GM10248 (cell line): ENCODE measurements at regions not wholly inside any gene's neighbourhood (a gene's known extent, or its start where the extent isn't known, plus 50 kb on each side); places are given as distances from the start of the nearest gene placed in this dataset.

Experiments
- CTCF ChIA-PET: fragments of 300-600 bp; sonication (Branson Sonifier 250); formaldehyde crosslinking; extraction: SDS; loops from one replicate; lab custom pipeline; 2021; ENCODE audit warnings: antibody characterized with exemption; lab: Yijun Ruan, JAX
- POLR2A ChIA-PET: fragments of 350-650 bp; sonication (Branson Sonifier 250); formaldehyde crosslinking; extraction: SDS; loops from one replicate; lab custom pipeline; 2020; ENCODE audit warnings: antibody characterized with exemption; lab: Yijun Ruan, JAX
- DNase-seq: peaks from one replicate; pipeline ENCODE4 v3.0.0; 2012; ENCODE audit errors: extremely low spot score
- TF ChIP-seq, protein P1 (sequence below): IDR thresholded peaks from 2 replicates; pipeline ENCODE4 v1.5.1; 2012; ENCODE audit warnings: mild to moderate bottlenecking, low read depth; ENCODE audit errors: extremely low read depth, missing control alignments, control extremely low read depth

DNA sequence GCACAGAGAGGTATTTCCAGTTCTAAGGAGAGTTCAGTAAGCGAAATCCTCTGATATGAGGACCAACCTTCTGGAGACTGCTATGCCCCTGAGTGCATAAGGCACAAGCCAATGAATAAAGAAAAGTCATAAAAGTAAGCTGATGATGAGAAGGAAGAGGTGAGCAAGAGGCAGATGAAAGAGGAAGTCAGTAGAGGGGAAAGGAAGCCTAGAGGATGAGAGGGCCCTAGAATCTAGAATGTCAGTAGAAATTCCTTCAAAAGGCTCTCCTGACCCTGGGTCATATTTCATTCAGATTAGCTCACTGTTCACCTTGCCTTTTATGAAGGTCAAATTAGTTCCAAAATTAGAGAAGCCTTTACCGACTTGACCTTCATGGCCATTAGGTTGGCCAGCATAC, 209.2 kb downstream of the CD83 start:
- DNase-seq = no peak
- ChIA-PET POLR2A (no interaction called here), CTCF (interaction anchor here (1.4 kb wide), 1 partner anchor 10 kb away, joined by 4 read pairs; no protein-coding TSS in a partner anchor)
- TF ChIP-seq, protein P1, sequence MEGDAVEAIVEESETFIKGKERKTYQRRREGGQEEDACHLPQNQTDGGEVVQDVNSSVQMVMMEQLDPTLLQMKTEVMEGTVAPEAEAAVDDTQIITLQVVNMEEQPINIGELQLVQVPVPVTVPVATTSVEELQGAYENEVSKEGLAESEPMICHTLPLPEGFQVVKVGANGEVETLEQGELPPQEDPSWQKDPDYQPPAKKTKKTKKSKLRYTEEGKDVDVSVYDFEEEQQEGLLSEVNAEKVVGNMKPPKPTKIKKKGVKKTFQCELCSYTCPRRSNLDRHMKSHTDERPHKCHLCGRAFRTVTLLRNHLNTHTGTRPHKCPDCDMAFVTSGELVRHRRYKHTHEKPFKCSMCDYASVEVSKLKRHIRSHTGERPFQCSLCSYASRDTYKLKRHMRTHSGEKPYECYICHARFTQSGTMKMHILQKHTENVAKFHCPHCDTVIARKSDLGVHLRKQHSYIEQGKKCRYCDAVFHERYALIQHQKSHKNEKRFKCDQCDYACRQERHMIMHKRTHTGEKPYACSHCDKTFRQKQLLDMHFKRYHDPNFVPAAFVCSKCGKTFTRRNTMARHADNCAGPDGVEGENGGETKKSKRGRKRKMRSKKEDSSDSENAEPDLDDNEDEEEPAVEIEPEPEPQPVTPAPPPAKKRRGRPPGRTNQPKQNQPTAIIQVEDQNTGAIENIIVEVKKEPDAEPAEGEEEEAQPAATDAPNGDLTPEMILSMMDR = no peak

DNA sequence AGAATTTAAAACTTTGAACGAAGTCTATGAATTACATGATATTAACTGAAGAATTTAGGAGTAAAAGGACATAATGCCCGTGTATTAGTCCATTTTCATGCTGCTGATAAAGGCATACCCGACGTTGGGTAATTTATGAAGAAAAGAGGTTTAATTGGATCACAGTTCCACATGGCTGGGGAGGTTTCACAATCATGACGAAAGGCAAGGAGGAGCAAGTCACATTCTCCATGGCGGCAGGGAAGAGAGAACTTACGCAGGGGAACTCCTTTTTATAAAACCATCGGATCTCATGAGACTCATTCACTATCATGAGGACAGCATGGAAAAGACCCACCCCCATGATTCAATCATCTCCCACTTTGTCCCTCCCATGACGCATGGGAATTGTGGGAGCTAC, 210.6 kb downstream of the CD83 start:
- TF ChIP-seq, protein P1 = no peak
- POLR2A ChIA-PET = no interaction called here
- DNase-seq = no peak
- CTCF ChIA-PET = no interaction called here

DNA sequence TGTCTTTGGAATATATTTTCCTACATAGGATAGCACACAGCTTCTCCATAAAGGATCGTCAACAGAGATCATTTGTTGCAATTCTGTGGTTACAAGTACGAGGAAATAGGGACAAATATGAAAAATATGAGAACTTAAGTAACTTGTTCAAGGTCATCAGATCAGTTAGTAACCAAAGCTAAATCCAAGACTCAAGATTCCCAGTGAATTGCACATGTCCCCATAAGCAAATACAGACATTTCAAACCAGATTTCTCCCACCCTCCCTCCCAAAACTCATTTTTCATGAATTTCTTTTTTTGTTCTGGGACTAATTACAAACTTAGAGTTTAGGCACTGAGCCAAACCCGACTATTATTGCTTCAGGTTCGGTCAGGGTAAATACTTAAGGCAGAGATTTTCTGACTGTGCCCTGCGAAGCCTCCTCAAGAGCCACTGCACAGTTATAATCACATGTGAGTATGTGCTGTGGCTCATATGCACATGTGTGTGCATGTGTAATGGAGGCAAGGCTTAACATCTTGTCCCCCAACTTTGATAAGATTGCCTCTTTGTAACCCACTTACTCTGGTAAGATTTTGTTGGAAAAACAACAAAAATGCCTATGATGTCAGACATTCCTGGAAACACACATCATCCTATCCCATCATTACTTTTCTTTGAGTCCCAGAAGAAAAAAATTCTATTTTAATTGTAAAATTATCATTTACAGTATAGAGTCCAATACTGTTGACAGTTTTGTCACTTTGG, 216.2 kb downstream of the CD83 start:
- ChIA-PET CTCF (interaction anchor here (0.9 to 1.2 kb wide), 2 partner anchors 15 kb away, joined by 3 read pairs; no protein-coding TSS in a partner anchor), POLR2A (no interaction called here)

DNA sequence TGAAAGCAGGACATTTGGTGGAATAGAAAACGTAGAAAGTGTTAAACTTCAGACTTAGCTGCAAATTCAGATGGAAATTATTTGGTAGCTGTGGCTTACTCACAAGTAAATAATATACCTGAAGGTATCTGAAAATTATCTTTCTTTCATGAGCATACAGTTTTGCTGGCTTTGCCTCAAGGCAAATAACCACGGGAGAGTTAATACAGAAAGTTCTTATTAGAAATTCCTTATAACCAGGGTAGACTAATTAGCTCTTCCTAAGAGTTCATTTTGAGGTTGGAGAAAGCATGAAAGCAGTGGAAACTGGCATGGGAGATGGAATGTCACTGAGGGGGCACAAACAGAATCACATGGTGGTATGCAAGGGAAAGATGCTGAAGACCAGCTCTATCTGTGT, 217.5 kb downstream of the CD83 start:
- TF ChIP-seq, protein P1 = no peak
- DNase-seq = no peak
- ChIA-PET POLR2A (no interaction called here), CTCF (interaction anchor here (1.0 kb wide), 1 partner anchor 15 kb away, joined by 3 read pairs; no protein-coding TSS in a partner anchor)

More for the DNA sequence above, 216.2 kb downstream of the CD83 start:
- TF ChIP-seq, protein P1 = no peak
- DNase-seq = no peak

DNA sequence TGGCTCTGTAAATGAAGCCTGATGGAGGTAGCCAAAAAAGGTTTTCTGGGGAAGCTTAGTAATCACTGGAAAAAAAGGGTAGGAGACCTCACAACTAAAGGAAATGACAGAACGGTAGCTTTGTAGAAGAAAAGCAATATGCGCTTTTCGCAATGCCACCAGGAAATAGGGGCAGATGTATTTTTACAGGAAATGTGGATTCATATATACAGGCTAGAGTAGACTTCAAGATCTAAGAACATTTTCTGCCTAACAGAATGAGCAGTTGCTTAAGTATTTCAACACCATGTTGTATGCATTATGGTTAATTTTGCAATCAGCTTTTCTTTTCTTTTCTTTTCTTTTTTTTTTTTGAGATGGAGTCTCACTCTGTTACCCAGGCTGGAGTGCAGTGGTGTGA, 219.6 kb downstream of the CD83 start:
- ChIA-PET CTCF (interaction anchor here (1.0 to 1.6 kb wide), 4 partner anchors 9 to 87 kb away, joined by 3 to 5 read pairs (median 3); no protein-coding TSS in a partner anchor), POLR2A (no interaction called here)
- no peak for DNase-seq
- TF ChIP-seq, protein P1 = no peak

DNA sequence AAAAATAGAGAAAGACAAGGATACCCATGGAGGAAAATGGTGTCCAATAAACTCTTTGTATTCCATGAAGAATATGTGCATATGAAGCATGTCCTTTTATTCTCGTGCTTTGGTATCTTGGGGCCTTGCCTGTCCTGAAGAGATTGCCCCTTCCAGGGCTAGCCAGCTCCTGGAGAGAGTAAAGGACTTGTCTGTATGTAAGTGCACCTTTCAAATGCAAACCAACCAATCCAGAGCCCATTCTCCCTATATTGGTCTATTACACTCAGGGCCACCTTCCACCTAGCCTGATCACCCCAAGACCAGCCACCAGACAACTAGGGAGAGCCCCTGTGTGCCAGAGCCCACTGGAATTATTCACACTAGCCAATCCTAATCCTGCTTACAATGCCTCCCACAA, 221.6 kb downstream of the CD83 start:
- POLR2A ChIA-PET = no interaction called here
- TF ChIP-seq, protein P1 = no peak
- no peak for DNase-seq
- CTCF ChIA-PET = interaction anchor here (1.3 to 1.5 kb wide), 2 partner anchors 12 to 128 kb away, joined by 3 read pairs; no protein-coding TSS in a partner anchor
